Activated CD4-positive, CD25-positive, alpha-beta regulatory T cell treated with anti-CD3 and anti-CD28 coated beads, Interleukin-2, amount 50 U/mL, for 72 hours (primary cell): ENCODE measurements at regions not wholly inside any gene's neighbourhood (a gene's known extent, or its start where the extent isn't known, plus 50 kb on each side); places are given as distances from the start of the nearest gene placed in this dataset.
"Not testable (repeated sequence)": the region's sequence is repeated elsewhere in the genome, so short reads cannot be mapped to it uniquely, and the experiment has no call there.

Experiments used
- DNase-seq: peaks from one replicate; pipeline ENCODE4 v3.0.0; 2021

DNA sequence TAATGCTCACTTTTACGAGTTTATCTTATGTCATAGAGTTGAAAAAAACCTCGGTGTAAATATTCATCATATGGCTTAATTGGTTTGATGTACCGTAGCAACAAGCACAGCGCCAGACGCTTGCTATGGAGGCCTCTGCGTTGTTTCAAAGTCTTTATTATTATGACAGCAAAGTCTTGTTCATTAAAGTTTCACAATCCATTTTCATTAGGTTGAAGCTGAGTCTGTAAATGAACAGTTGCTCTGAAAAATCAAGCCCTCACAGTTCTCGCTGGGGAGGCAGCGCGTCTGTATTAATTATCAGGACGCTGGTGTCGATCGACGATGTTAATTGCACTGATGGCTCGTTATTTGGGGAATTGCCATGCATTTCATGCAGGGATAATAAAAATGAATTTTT, 185.6 kb downstream of the INSC start:
- no peak for DNase-seq

DNA sequence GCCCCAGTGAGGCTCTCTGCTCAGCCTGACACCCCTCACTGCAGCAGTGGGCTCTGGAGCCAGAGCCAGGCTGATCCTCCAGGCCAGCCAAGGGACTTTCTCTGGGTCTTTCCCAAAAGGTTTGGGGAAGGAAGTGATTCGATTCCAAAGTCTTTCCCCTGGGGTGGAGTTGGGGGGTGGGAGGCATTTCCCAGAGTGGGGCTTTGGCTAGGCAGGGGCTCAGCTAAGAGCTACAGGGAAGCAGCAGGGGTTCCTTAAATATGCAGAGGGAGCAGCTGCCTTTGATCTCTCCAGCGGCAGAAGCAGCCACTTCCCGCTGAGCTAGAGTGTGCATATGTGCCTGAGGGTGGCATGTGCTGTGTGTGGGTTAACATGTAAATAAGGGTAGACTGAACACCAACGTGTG, 192.9 kb downstream of the INSC start:
- no peak for DNase-seq

DNA sequence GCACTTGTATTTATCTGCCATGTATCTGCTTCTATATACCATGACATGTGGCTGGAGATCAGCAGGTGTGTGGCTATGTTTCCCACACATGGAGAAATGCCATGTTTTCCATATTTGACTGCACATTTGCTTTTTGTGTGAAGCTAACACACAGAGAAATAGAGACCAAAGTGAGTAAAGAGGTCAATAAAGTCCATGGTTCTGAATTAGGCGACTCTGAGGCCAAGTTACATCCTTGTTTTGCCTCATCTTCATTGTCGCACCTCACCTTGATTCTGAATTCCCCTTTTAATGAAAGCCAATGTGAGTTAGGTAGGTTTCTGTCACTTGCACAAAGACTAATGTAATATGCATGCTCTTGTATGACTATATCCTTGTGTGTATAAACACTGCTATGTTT, 194.1 kb downstream of the INSC start:
- no peak for DNase-seq

DNA sequence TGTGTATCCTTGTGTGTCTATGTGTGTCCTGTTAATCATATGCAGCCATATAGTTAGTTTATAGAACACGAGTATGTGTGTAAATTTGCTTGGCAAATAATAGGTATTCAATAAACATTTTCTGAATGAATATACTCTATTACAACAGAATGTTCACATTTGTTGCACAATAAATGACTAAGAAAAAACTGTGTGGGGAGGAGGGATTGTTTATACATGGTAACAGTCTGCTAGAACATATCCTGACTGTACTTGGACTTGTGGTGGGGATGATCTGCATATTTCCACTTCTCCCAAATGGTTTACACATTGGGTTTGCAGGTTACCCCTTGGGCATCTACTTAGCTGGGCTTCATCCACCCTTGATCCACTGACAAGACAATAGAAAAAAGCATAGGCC, 194.6 kb downstream of the INSC start:
- DNase-seq = no peak

DNA sequence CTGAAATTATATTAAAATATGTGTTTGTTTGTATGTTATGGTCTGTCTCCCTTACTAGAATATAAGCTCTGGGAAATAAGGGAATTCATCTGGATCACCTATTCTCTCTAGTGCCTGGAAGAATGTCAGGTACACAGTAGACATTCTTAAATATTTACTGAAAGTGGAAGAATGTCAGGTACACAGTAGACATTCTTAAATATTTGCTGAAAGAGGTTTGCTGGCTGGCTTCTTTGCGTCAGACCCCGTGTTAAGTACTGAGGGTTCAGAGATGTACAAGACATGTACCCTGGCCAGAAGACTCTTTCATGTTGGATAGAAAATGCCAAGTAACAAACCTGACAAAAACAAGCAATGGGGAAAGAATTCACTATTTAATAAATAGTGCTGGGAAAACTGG, 199.1 kb downstream of the INSC start:
- DNase-seq = no peak

DNA sequence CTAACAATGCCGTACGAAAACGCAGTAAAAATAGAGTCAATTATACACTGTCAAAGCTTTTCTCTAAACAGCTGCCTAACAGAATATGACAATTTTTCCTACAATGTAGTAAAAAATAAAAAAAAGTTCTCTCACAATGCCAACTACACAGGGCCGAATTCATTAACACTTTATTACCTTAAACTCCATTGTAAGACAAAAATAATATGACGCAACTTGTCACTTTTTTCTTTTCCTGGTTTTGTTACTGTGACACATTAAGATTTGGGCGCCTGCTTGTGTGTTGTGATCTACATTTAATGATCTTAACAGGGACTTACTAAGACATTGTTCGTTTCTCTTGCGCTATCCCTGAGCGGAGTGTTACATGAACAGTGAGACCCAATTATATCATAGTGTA, 204.1 kb downstream of the INSC start:
- DNase-seq = no peak

DNA sequence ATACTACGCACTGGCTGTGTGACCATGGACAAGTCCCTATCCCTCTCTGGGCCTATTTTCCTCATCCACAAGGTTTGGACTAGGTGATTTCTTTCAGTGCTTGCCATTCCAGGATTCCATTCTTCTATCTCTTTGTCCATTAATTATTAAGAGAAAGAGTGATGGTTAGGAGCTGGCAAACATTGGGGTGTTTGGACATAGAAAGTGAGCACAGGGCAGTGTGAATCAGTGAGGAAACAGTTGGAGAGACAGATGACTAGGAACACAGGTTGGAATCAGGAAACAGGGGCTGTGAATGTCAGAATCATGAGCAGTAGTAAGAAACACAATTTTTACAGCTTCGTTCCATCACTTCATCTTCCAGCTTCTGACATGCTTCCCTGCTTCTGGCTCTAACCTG, 211.8 kb downstream of the INSC start:
- no peak for DNase-seq

DNA sequence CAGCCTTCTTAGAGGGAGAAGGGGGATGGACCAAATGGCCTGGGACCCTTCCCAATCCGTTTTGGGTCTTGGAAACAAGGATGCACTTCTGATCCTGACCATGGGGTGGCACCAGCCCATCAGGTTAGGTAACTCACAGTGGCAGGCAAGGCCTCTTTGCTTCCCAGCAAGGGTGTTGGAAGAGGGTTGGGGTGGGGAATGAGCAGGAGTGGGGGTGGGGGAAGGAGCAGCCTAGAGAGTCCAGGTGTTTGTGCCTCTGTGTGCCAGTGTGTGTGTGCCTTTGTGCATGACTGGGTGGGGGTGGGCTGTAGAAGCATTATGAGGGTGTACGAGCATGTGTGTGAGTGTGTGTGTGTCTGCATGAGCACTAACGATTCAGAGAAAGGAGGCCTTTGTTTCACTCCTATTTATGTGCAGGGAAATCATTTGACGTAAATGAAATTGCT, 213.1 kb downstream of the INSC start:
- no peak for DNase-seq

DNA sequence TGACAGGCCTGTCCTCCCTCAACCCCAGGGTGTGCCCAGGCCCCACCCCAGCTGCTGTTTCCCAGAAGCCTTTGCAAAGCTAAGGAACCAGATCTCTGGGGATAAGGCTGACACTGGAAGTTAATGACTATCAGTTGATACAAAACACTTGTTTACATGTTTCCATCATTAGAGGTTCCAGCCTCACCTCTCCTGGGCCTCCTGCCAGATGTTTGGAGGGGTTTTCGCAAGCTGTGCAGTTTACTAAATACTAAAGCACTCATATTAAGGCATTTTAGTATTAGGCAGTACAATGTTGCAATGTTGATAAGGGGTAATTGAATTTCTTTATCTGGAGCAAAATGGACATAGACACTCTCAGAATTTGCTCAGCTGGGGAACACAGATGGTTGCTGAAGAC, 218.7 kb downstream of the INSC start:
- DNase-seq = no peak

DNA sequence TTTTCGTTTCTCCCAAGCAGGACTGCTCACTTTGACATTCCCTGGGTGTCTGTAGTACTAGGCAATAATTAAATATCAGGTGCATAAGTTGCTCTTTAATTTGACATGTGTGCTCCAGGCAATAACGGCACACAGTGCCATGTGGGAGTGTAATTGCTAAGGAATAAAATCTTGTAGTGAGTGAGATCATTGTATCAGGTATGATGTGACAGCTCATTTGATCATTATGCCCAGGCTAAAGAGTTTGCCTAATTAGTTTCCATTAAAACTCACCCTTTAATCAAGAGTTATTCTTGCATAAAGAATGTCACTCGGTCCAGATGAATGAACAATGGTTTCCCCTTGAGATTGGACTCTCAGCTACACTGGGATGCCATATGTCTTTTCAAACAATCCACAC, 220.0 kb downstream of the INSC start:
- DNase-seq = no peak

DNA sequence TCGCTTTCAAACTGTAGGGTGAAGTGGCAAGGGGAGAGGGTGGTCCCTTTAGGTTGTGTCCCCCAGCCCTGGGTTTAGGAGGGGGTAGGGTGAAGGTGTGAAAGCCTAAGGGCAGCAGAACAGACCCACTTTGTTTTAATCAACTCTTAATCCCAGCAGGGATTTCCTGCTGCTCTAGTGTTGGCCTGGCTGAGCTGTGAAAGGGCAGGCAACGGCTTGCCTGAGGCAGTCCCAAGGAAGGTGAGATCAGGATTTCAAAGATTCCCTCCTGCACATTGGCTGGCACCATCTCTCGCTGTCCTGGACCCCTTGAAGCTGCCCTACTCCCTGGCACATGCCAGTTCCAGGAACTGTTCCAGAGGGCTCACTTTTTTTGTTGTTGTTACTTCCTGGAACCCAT, 221.3 kb downstream of the INSC start:
- no peak for DNase-seq

DNA sequence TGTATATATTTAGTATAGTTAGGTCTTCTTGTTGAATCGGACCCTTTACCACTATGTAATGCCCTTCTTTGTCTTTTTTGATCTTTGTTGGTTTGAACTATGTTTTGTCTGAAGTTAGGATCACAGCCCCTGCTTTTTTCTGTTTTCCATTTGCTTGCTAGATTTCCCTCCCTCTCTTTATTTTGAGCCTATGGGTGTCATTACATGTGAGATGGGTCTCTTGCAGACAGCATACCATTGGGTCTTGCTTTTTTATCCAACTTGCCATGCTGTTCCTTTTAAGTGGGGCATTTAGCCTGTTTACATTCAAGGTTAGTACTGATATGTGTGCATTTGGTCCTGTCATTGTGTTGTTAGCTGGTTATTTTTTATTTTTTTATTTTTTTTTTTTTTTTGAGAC, 224.6 kb downstream of the INSC start:
- DNase-seq = no peak

DNA sequence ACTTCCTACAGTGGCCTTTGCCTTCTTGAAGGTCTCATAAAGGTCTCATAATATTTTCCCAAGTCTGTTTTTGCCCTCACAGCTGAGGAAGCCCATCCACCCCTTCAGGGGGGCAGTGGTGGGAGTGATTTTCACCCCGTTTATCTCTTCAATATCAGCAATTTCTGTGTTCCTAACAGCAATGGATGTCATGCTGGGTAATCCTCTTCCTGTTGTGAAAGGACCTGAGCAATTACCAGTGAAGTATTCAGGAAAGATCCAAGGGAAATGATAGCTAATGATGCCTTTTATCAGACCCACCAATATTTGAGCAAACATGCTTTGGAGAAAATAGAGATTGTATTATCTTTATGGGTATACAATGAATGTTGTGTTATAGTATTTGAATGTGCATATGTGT, 226.9 kb downstream of the INSC start:
- DNase-seq = no peak

DNA sequence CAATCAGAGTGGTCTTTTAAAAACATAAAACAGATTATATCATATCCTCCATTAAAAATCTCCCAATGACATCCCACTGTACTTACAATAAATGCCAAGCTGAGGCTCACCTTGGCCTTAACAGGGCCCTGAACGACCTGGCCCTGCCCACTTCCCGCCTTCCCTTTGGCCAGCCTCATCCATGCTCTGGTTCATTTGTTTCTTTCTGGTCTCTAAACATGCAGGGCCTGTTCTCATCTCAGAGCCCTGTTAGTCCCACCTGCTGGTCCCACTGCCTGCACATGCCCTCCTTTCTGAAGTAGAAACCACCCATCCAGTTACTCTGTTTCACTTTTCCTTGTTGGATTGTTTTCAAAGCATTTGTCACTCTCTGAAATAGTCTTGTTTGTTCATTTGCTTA, 227.4 kb downstream of the INSC start:
- no peak for DNase-seq

DNA sequence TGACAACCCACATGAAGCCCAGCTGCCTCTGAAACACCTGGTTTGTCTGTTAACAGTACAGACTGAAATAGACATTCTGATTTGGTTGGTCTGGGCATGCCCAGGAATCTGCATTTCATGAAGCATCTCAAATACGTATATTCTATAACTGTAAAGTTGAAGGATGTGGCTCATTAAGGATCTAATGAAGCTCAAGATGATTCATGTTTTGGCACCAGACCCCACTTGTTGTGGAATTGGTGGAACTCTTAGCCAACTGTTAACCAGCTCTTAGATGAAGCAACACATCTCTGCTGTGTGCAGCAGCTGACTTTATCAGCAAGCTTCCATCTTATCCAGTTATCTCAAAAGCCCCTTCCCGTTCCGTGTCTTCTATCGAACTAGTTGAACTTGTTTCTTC, 232.2 kb downstream of the INSC start:
- no peak for DNase-seq

DNA sequence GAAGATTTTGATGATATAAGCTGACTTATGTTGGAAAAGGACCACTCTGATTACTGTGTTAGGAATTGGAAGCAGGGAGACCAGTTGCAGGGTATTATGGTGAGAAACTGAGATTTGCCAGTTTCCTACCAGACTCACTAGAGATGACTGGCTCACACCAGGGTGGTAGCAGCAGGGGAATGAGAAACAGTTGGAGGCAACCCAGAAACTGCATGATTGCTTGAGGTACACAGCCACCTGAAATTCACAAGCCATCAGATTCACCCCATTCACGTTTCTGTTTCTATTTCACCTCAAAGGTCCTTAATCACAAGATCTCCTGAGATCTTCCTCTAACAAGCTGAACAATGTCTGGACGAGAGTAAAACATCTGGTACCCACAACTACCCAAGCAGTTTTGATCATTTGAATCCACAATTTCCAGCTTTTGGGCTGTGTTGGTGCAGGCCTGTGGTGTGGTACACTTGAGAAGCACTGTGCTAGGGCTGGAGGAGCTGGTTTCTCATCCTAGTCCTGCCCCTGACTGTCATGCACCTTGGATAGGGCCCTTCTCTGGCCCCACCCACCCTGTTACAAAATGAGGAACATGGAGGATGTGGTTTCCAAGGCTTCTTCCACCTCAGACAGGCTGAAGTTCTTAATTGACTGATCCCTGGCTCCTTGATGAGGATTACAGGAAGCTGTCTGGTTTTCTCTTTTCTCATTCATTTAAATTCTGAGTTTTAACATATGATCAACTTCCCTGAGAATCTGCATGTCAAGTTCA, 233.4 kb downstream of the INSC start:
- no peak for DNase-seq

DNA sequence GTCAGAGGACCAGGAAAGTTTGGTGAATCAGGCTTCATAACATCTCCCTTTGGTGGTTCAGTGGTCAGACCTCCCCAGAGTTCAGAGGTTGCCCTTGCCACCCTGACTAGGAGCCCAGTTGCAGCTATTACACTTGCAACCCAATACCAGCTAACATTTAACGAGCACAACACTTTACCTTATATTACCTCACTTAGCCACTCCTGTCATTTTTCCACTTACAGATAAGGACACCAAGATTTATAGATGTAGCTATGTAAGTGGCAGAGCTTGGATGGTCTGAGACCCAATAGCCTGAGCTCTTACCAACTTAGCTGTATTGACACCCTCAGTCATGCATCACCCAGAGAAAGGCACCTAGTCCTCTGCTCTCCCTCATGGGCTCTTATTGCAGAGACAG, 234.7 kb downstream of the INSC start:
- DNase-seq = no peak

DNA sequence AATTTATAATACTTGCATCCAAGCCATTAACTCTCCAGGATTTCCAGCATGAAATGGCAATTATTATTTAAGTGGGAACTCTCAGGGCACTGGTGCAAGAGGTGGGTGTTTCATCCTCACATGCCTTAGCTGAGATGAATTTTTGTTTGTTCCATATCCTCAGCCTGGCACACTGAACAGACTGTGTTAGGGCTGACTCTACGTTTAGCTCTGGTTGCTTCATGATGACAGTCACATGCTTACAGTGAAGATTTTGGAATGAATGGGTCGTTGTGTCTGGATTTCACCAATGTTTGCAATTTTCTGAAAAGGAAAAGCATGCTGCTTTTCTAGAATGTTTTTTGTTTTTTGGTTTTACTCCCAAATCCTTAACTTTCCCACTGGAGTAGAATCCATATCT, 246.6 kb downstream of the INSC start:
- DNase-seq = no peak

DNA sequence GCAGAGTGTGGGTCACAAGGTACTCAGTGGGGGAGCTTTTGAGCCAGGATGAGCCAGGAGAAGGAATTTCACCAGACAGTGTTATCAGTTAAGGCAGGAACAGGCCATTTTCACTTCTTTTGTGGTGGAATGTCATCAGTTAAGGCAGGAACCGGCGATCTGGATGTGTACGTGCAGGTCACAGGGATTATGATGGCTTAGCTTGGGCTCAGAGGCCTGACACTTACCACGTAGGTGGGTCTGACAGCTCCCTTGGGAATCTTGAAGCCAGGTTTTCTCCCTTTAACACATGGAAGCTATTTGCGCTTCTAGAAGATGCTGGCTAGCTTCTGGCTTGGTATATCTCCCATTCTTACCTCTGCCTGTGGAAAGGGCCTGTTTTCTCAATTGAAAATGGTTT, 250.6 kb downstream of the INSC start:
- DNase-seq = not testable (repeated sequence)

DNA sequence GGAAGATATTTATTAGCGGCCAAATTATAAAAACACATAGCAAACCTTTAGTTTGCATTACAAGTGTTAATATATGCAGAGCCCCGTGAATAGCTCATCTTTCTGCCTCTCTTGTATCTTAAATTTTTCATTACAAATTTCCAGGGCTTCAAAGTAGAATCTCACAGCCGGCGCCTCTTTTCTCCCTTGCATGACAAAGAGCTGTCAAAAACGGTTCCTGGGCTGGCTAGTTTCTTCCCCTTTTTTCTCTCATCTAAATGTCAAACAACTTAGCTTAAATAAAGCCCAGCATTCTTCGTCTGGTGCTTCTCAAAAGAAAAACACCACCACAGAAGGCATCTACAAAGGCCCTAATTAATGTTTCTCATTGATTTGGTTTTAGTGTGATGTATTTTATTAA, 253.0 kb downstream of the INSC start:
- DNase-seq = no peak

DNA sequence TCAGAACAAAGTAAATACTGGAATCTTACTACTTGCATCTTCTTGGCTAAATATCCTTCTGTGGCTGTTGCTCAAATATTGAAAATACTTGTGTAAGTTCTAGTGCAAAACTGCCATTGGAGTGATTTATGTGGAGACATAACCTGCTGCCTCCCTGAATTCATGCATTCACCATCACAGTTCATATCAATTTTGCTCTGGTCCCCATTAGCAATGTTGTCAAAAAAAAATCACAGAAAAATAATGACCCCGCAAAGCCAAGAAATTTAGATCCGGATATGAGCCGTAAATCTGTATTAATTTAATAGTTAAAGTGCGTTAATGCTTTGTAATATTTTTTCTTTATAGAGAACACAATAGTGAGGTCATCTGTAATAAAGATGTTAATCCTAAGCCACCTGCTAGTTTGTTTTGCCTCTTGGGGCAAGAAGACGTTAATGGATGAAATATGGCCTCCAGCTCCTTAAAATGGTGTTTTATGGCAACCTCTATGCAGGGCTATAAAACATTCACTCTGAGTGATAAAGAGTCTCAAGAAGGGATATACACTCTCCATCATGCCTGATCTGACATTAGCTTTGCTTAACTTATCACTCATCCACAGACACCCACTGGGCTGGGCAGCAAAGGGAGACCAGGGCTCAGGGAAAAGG, 255.9 kb downstream of the INSC start:
- no peak for DNase-seq

DNA sequence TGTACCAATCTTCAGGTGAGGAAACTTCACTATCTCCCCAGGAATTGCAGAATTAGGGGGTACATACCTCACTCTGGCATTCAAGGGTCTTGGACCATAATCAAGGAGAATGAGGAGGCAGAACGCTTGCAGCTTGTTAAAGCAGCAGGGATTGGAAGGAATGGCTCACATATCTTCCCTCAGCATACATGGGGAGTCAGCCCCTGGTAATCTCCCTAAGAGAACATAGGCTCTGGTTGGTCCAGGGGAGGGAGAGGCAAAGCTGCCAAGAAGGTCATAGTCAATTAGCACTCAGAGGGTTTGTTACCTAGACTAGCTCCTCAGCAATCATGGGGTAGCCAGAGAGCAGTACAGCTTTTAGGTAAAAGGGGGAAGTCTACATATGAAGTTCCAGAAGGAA, 256.8 kb downstream of the INSC start:
- no peak for DNase-seq

DNA sequence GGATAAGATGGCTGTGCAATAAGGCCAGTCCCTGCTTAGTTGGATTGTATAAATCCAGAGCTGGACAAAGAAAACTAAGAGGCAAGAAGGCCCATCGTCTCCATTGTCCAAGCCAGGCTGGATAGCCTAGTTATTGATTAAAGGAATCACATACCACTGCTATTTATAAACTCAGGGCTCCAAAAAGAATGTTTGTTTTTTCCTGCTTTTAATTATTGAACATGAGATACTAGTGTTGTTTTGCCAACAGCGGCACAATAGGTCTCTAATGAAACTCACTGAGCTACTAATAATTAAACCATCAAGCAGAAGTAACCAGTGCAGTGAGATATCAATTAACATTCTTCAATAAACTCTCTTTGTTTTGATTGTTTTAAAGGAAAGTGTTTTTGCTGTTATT, 259.7 kb downstream of the INSC start:
- DNase-seq = no peak

DNA sequence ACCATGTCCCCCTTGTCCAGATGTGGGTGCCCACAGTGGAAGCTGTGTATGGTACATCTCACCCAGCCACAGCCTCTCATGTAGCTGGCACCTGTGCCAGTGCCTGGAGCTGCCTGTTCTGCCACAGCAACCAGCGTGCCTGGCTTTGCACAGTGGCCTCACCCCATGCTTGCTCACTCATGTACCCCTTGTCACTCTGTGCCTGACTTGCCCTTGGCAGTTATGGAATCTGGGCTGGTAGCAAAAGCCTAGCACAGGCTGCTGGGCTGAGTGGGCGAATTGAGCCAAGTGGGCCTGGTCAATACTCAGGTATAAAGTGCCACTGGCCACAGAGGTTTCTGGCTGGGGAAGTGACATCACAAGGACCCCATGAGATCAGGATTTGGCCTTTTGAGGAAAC, 264.2 kb downstream of the INSC start:
- DNase-seq = no peak

DNA sequence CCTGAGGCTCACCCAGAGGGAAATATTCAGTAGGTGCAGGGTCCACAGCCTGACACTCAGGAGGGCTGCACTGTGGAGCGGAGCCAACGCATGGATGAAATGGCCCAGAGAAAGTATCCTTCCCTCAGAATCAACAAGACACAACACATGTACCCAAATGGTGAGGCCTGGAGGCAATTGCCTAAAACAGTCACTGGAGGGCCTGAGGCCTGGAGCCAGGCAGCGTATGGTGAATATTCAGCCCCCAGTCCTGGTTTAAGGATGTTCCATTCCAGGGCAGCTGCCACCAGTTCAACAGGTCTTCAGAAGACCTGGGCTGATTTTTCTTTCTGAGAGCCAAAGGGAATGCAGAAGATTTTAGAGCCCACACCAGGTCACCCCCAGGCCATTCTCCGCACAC, 264.8 kb downstream of the INSC start:
- no peak for DNase-seq
